Embryonic facial prominence (tissue), 1 donor: ENCODE measurements at regions not wholly inside any gene's neighbourhood (a gene's known extent, or its start where the extent isn't known, plus 50 kb on each side); places are given as distances from the start of the nearest gene placed in this dataset.
"Not testable (repeated sequence)": the region's sequence is repeated elsewhere in the genome, so short reads cannot be mapped to it uniquely, and the experiment has no call there.

Source experiments
- DNase-seq: peaks from one replicate; pipeline ENCODE4 v3.0.0-alpha.2; 2016; ENCODE audit errors: extremely low spot score

- DNase-seq: no peak
Measured at GRCh38 chr1:214143006-214143992, 137.7 kb upstream of the SMYD2 start.

GRCh38 chr1:214144521-214144920 lies 136.4 kb upstream of the SMYD2 start:
- DNase-seq: not testable (repeated sequence)

GRCh38 chr1:214146523-214146922 lies 134.4 kb upstream of the SMYD2 start:
- no peak for DNase-seq

- no peak for DNase-seq
Measured at GRCh38 chr1:214154596-214155292, 126.2 kb upstream of the SMYD2 start.

- DNase-seq: no peak
Measured at GRCh38 chr1:214155987-214156625, 124.9 kb upstream of the SMYD2 start.

- DNase-seq: no peak
Measured at GRCh38 chr1:214164173-214164572, 116.8 kb upstream of the SMYD2 start.

GRCh38 chr1:214165850-214166374 lies 115.0 kb upstream of the SMYD2 start:
- DNase-seq: no peak

GRCh38 chr1:214174508-214175199 lies 106.3 kb upstream of the SMYD2 start:
- no peak for DNase-seq

- no peak for DNase-seq
Measured at GRCh38 chr1:214178102-214178501, 102.9 kb upstream of the SMYD2 start.

GRCh38 chr1:214184992-214185391 lies 96.0 kb upstream of the SMYD2 start:
- DNase-seq: no peak

GRCh38 chr1:214186103-214186824 lies 94.7 kb upstream of the SMYD2 start:
- no peak for DNase-seq

GRCh38 chr1:214187121-214187900 lies 93.6 kb upstream of the SMYD2 start:
- no peak for DNase-seq

- no peak for DNase-seq
Measured at GRCh38 chr1:214187933-214188332, 93.0 kb upstream of the SMYD2 start.

- DNase-seq: no peak
Measured at GRCh38 chr1:214188835-214189234, 92.1 kb upstream of the SMYD2 start.

GRCh38 chr1:214192825-214193643 lies 87.9 kb upstream of the SMYD2 start:
- no peak for DNase-seq

- no peak for DNase-seq
Measured at GRCh38 chr1:214193691-214194090, 87.3 kb upstream of the SMYD2 start.

GRCh38 chr1:214198571-214198970 lies 82.4 kb upstream of the SMYD2 start:
- DNase-seq: no peak

- no peak for DNase-seq
Measured at GRCh38 chr1:214199585-214199984, 81.4 kb upstream of the SMYD2 start.

- DNase-seq: no peak
Measured at GRCh38 chr1:214202992-214203391, 78.0 kb upstream of the SMYD2 start.
